Endothelial cell of umbilical vein (primary cell): ENCODE measurements at regions not wholly inside any gene's neighbourhood (a gene's known extent, or its start where the extent isn't known, plus 50 kb on each side); places are given as distances from the start of the nearest gene placed in this dataset.

Source experiments
- BruUV-seq: library from RNA; stranded (reverse); fragments of 400-500 nt; replicated peaks from 2 replicates; lab custom pipeline; 2021; lab: Mats Ljungman, UMichigan
- CTCF ChIA-PET: fragments of 300-600, 350-600 bp; sonication (Branson Sonifier 250); formaldehyde crosslinking; loops from one replicate; lab custom pipeline; 2021; ENCODE audit warnings: antibody characterized with exemption, inconsistent platforms; lab: Charles Lee
- POLR2A ChIA-PET: fragments of 300-600, 350-600 bp; sonication (Branson Sonifier 250); formaldehyde crosslinking; loops from one replicate; lab custom pipeline; 2021; ENCODE audit warnings: antibody characterized with exemption, inconsistent platforms; lab: Charles Lee
- DNase-seq: peaks from one replicate; pipeline ENCODE4 v3.0.0-alpha.2; 2011; ENCODE audit warnings: low read depth, low spot score
- FAIRE-seq: peaks from 2 replicates; lab custom pipeline; 2011; peaks lifted over from hg19 to GRCh38; lab: Jason Lieb, UNC
- H2AFZ ChIP-seq: 2 replicates; pipeline ENCODE4 v1.6.0; 2012; ENCODE audit warnings: low read depth, low read length, control low read depth, inconsistent platforms
- H3K27ac ChIP-seq: 2 replicates; pipeline ENCODE4 v1.5.1; 2011; ENCODE audit warnings: low read depth, mild to moderate bottlenecking, control low read depth, low read length, moderate library complexity; ENCODE audit not compliant: insufficient read depth
- H3K27me3 ChIP-seq, 2 experiments: 2 replicates each; pipeline versions ENCODE4 v1.6.0 to v1.6.1; 2011; ENCODE audit warnings: low read length in 2 of 2, mixed read lengths in 1 of 2; ENCODE audit not compliant: control insufficient read depth in 2 of 2, insufficient read depth in 2 of 2
- H3K36me3 ChIP-seq, 2 experiments: 2 replicates in 1 of 2; 3 replicates in 1 of 2; pipeline ENCODE4 v1.5.1; 2011; ENCODE audit warnings: low read length in 2 of 2, mild to moderate bottlenecking in 1 of 2, moderate library complexity in 1 of 2; ENCODE audit not compliant: control insufficient read depth in 2 of 2, insufficient read depth in 2 of 2; ENCODE audit errors: extremely low read depth in 1 of 2
- H3K4me1 ChIP-seq: 3 replicates; pipeline ENCODE4 v1.5.1; 2011; ENCODE audit warnings: mild to moderate bottlenecking, low read length; ENCODE audit not compliant: control insufficient read depth, insufficient read depth; ENCODE audit errors: extremely low read depth
- H3K4me2 ChIP-seq: 2 replicates; pipeline ENCODE4 v1.6.1; 2011; ENCODE audit warnings: low read length, control low read depth, mixed read lengths; ENCODE audit not compliant: insufficient read depth
- H3K4me3 ChIP-seq, 3 experiments: fragments of 200-600 bp in 1 of 3; sonication (generic), shearing (Covaris generic) in 1 of 3; replicated peaks in 1 of 3; 2 replicates each; pipeline ENCODE4 v1.5.1; 2011 to 2016; ENCODE audit warnings: control low read depth in 3 of 3, low read length in 3 of 3, mild to moderate bottlenecking in 2 of 3, inconsistent platforms in 1 of 3, low read depth in 1 of 3, moderate library complexity in 1 of 3; ENCODE audit not compliant: insufficient read depth in 1 of 3
- H3K79me2 ChIP-seq: 2 replicates; pipeline ENCODE4 v1.6.0; 2012; ENCODE audit warnings: low read length, inconsistent platforms; ENCODE audit not compliant: control insufficient read depth, insufficient read depth
- H3K9ac ChIP-seq: replicated peaks from 2 replicates; pipeline ENCODE3; 2011; ENCODE audit warnings: low read length, control low read depth; ENCODE audit not compliant: insufficient read depth; ENCODE audit errors: extremely low read depth
- H3K9me1 ChIP-seq: replicated peaks from 3 replicates; pipeline ENCODE4 v1.6.0; 2011; ENCODE audit warnings: mild to moderate bottlenecking, low read length; ENCODE audit not compliant: control insufficient read depth, insufficient read depth; ENCODE audit errors: extremely low read depth
- H3K9me3 ChIP-seq: replicated peaks from 2 replicates; pipeline ENCODE4 v1.5.1; 2012; ENCODE audit warnings: low read length, inconsistent platforms; ENCODE audit not compliant: control insufficient read depth, insufficient read depth
- H4K20me1 ChIP-seq: replicated peaks from 2 replicates; pipeline ENCODE3; 2011; ENCODE audit warnings: mild to moderate bottlenecking, low read length; ENCODE audit not compliant: control insufficient read depth, insufficient read depth; ENCODE audit errors: extremely low read depth
- EZH2 ChIP-seq: IDR thresholded peaks from 2 replicates; pipeline ENCODE4 v1.6.1; 2012; ENCODE audit warnings: borderline replicate concordance, low read depth, mild to moderate bottlenecking, moderate library complexity, low read length, inconsistent platforms; ENCODE audit not compliant: severe bottlenecking
- FOS ChIP-seq: IDR thresholded peaks from 2 replicates; pipeline ENCODE4 v1.6.1; 2011; ENCODE audit warnings: mild to moderate bottlenecking, low read length, moderate library complexity, borderline replicate concordance; ENCODE audit not compliant: insufficient read depth
- JUN ChIP-seq: IDR thresholded peaks from 2 replicates; pipeline ENCODE4 v1.6.1; 2011; ENCODE audit warnings: borderline replicate concordance, low read depth; ENCODE audit not compliant: insufficient read length, insufficient read depth
- MYC ChIP-seq: IDR thresholded peaks from one replicate; pipeline ENCODE4 v1.6.1; 2011; ENCODE audit warnings: mild to moderate bottlenecking, low read depth, low read length
- POLR2A ChIP-seq: IDR thresholded peaks from 2 replicates; pipeline ENCODE4 v1.6.1; 2012; ENCODE audit warnings: low read depth, mild to moderate bottlenecking, control low read depth, low read length
- POLR2AphosphoS5 ChIP-seq: IDR thresholded peaks from 2 replicates; pipeline ENCODE4 v1.6.1; 2012; ENCODE audit warnings: low read depth, mild to moderate bottlenecking, control low read depth, low read length, moderate library complexity; ENCODE audit not compliant: insufficient read depth
- dilution Hi-C: fragments of 300-500 bp; cut with MboI; formaldehyde crosslinking; loops from one replicate; pipeline ENCODE4 v1.15.0; 2019; ENCODE audit warnings: low sequenced_read_pairs; ENCODE audit not compliant: extremely low pct_ligation_motif_present
- intact Hi-C: fragments of 100-400 bp; cut with micrococcal nuclease; formaldehyde crosslinking; loops from one replicate; pipeline ENCODE4 v1.10.0; 2022
- TF ChIP-seq, protein P1 (sequence below): IDR thresholded peaks from 2 replicates; pipeline ENCODE4 v1.6.1; 2011; ENCODE audit not compliant: insufficient read depth, insufficient read length
- TF ChIP-seq, protein P2 (sequence below), 2 donors: IDR thresholded peaks; 1 replicate in 1 of 2; 2 replicates in 1 of 2; pipeline ENCODE4 v1.5.1; 2011; ENCODE audit warnings: low read length in 2 of 2, mild to moderate bottlenecking in 2 of 2, moderate library complexity in 2 of 2, control low read depth in 1 of 2, inconsistent platforms in 1 of 2, low read depth in 1 of 2; ENCODE audit not compliant: insufficient read depth in 1 of 2; ENCODE audit errors: extremely low read depth in 1 of 2

DNA sequence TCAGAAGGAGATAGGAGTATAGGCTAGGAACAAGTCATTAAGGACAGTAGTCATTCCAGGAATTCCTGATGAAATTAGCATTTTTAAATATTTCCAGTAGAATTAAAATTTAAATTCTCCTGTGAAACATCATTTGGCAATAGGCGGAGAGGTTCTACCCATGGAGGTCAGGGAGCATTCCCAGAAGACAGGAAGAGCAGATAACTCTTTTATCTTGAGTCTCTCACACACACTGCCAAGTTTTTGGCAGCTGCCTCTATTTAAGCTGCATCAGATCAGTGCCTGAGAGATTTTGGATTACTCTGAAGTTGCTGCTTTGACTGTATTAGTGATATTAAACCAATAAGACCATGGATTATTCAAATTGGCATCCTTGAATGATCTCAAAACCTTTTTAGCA is 714.7 kb downstream of the EPHA4 start:
- no peaks in the 10 kb centered on the region for H3K9me3 ChIP-seq
- intact Hi-C loops (no loop called here), dilution Hi-C loops (no loop called here)
- H3K9me1 ChIP-seq: no peaks in the 10 kb centered on the region
- DNase-seq (no peak), FAIRE-seq (no peak)
- TF ChIP-seq, protein P1, sequence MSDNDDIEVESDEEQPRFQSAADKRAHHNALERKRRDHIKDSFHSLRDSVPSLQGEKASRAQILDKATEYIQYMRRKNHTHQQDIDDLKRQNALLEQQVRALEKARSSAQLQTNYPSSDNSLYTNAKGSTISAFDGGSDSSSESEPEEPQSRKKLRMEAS: no peak
- no peak for TF ChIP-seq EZH2
- TF ChIP-seq, protein P2, sequence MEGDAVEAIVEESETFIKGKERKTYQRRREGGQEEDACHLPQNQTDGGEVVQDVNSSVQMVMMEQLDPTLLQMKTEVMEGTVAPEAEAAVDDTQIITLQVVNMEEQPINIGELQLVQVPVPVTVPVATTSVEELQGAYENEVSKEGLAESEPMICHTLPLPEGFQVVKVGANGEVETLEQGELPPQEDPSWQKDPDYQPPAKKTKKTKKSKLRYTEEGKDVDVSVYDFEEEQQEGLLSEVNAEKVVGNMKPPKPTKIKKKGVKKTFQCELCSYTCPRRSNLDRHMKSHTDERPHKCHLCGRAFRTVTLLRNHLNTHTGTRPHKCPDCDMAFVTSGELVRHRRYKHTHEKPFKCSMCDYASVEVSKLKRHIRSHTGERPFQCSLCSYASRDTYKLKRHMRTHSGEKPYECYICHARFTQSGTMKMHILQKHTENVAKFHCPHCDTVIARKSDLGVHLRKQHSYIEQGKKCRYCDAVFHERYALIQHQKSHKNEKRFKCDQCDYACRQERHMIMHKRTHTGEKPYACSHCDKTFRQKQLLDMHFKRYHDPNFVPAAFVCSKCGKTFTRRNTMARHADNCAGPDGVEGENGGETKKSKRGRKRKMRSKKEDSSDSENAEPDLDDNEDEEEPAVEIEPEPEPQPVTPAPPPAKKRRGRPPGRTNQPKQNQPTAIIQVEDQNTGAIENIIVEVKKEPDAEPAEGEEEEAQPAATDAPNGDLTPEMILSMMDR (IDR thresholded peaks at IDR 0.05; ENCODE audit: extremely low read depth in 1 of 2, insufficient read depth in 1 of 2, low read depth in 1 of 2, low read length in 2 of 2): no peak
- no peak for TF ChIP-seq FOS
- no peak for TF ChIP-seq POLR2A
- TF ChIP-seq MYC: no peak
- no peak for TF ChIP-seq POLR2AphosphoS5
- no peak for TF ChIP-seq JUN
- H3K27me3 ChIP-seq: no peaks in the 10 kb centered on the region
- CTCF ChIA-PET: no interaction called here
- no peak overlapping the region for H3K9ac ChIP-seq
- no peak overlapping the region for H3K4me2 ChIP-seq
- no peak overlapping the region for H3K4me3 ChIP-seq
- no TSS peak for BruUV-seq
- H4K20me1 ChIP-seq: no peaks in the 10 kb centered on the region
- H3K79me2 ChIP-seq: no peaks in the 10 kb centered on the region
- H2AFZ ChIP-seq: no peak overlapping the region
- H3K4me1 ChIP-seq: no peaks in the 10 kb centered on the region
- H3K27ac ChIP-seq: no peak overlapping the region
- no peaks in the 10 kb centered on the region for H3K36me3 ChIP-seq
- POLR2A ChIA-PET: no interaction called here
